MCF 10A (cell line): ENCODE measurements at regions not wholly inside any gene's neighbourhood (a gene's known extent, or its start where the extent isn't known, plus 50 kb on each side); places are given as distances from the start of the nearest gene placed in this dataset.

ENCODE experiments used
- BruUV-seq: library from RNA; stranded (reverse); fragments of 400-500 nt; replicated peaks from 2 replicates; lab custom pipeline; 2021; lab: Mats Ljungman, UMichigan
- CTCF ChIA-PET: fragments of 300-600 bp; sonication (Branson Sonifier 250); formaldehyde crosslinking; extraction: SDS; loops from one replicate; lab custom pipeline; 2021; ENCODE audit warnings: antibody characterized with exemption, inconsistent platforms; lab: Yijun Ruan, JAX
- POLR2A ChIA-PET: fragments of 300-600, 350-650 bp; sonication (Branson Sonifier 250); formaldehyde crosslinking; extraction: SDS; loops from one replicate; lab custom pipeline; 2020; ENCODE audit warnings: antibody characterized with exemption, inconsistent platforms; lab: Yijun Ruan, JAX
- DNase-seq: peaks from one replicate; pipeline ENCODE4 v3.0.0-alpha.2; 2018; ENCODE audit not compliant: unreplicated experiment
- H3K27ac Mint-ChIP-seq: one replicate; pipeline ENCODE4 v1.8.0; 2022; ENCODE audit warnings: mild to moderate bottlenecking, low read depth, mixed read lengths; ENCODE audit not compliant: unreplicated experiment
- H3K27me3 Mint-ChIP-seq: one replicate; pipeline ENCODE4 v1.8.0; 2022; ENCODE audit warnings: mixed read lengths; ENCODE audit not compliant: insufficient read depth, unreplicated experiment
- H3K36me3 Mint-ChIP-seq: one replicate; pipeline ENCODE4 v1.8.0; 2022; ENCODE audit warnings: mild to moderate bottlenecking, moderate library complexity, mixed read lengths; ENCODE audit not compliant: insufficient read depth, unreplicated experiment
- H3K4me1 Mint-ChIP-seq: one replicate; pipeline ENCODE4 v1.8.0; 2022; ENCODE audit warnings: mixed read lengths; ENCODE audit not compliant: insufficient read depth, unreplicated experiment
- H3K4me3 Mint-ChIP-seq: one replicate; pipeline ENCODE4 v1.8.0; 2022; ENCODE audit warnings: mild to moderate bottlenecking, moderate library complexity, mixed read lengths; ENCODE audit not compliant: unreplicated experiment
- H3K9me3 Mint-ChIP-seq: one replicate; pipeline ENCODE4 v1.8.0; 2022; ENCODE audit warnings: mixed read lengths; ENCODE audit not compliant: unreplicated experiment
- CTCF ChIP-seq: fragments of 200-600 bp; IDR thresholded peaks from one replicate; pipeline ENCODE4 v1.8.0; 2022; ENCODE audit warnings: antibody characterized with exemption, mild to moderate bottlenecking; ENCODE audit not compliant: unreplicated experiment
- intact Hi-C: fragments of 100-400 bp; cut with micrococcal nuclease; formaldehyde crosslinking; loops from 2 replicates; pipeline ENCODE4 v1.14.1; 2022

GRCh38 chr1:183721041-183721440 lies 67.9 kb upstream of the APOBEC4 start:
- Mint-ChIP-seq H3K4me3 (no peak overlapping the region), H3K9me3 (no peaks in the 10 kb centered on the region), H3K4me1 (no peaks in the 10 kb centered on the region), H3K27ac (no peak overlapping the region), H3K36me3 (no peaks in the 10 kb centered on the region), H3K27me3 (no peaks in the 10 kb centered on the region)
- no TSS peak for BruUV-seq
- no peak for DNase-seq
- TF ChIP-seq CTCF = no peak
- intact Hi-C loops = no loop called here
- ChIA-PET CTCF (interaction anchor here (1.5 to 1.6 kb wide), 2 partner anchors 11 to 194 kb away, joined by 3 to 5 read pairs; no protein-coding TSS in a partner anchor), POLR2A (interaction anchor here (2.3 kb wide), 1 partner anchor 12 kb away, joined by 5 read pairs; no protein-coding TSS in a partner anchor)

DNA sequence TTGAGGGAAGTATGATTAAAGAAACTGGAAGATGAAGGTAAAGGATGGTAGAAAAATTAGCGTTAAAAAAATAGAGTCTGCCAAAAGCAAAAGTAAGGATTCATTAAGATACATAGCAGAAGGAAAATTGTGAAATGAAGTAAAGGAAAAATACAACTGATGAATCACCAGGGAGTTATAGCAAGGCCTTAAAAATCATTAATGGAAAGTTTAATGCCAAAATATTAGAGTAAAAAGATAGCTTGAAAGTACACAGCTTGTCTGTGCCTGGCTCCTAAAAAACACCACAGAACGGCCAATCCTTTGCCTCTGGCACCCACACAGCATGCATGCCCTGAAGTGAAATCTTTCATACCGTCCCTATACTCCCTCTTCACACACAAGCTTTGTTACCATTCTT lies 66.9 kb upstream of the APOBEC4 start:
- DNase-seq = no peak
- BruUV-seq = no TSS peak
- TF ChIP-seq CTCF = no peak
- no peak overlapping the region for H3K27ac Mint-ChIP-seq
- no peaks in the 10 kb centered on the region for H3K4me1 Mint-ChIP-seq
- no peaks in the 10 kb centered on the region for H3K36me3 Mint-ChIP-seq
- no peak overlapping the region for H3K4me3 Mint-ChIP-seq
- ChIA-PET POLR2A (interaction anchor here (0.7 to 2.3 kb wide), 4 partner anchors 10 to 34 kb away, joined by 3 to 5 read pairs (median 4); no protein-coding TSS in a partner anchor), CTCF (interaction anchor here (0.5 to 1.6 kb wide), 5 partner anchors 10 to 1078 kb away, joined by 3 to 5 read pairs (median 3); no protein-coding TSS in a partner anchor)
- H3K9me3 Mint-ChIP-seq = no peaks in the 10 kb centered on the region
- H3K27me3 Mint-ChIP-seq = no peaks in the 10 kb centered on the region
- intact Hi-C loops = no loop called here

DNA sequence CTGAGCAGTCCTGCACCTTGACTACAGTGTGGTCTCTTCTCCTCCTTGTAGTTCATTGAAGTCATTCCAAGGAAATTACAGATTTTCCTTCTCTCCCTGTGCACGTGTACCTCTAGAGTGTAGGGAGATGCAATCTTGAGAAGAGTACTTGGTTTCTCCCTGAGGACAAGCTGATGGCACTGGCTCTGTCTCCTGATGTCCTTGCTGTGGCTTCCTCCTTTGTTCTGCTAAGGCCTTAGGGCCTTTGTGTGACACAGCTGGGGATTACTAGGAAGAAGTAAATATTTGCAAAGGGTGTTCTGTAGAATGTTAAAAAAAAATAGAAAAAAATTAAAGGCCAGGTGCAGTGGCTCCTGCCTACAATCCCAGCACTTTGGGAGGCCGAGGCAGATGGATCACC lies 66.2 kb upstream of the APOBEC4 start:
- no peak for TF ChIP-seq CTCF
- Mint-ChIP-seq H3K36me3 (no peaks in the 10 kb centered on the region), H3K27ac (no peak overlapping the region), H3K27me3 (no peaks in the 10 kb centered on the region), H3K4me1 (no peaks in the 10 kb centered on the region), H3K4me3 (no peak overlapping the region), H3K9me3 (no peaks in the 10 kb centered on the region)
- intact Hi-C loops = no loop called here
- BruUV-seq = no TSS peak
- ChIA-PET POLR2A (interaction anchor here (1.2 to 2.3 kb wide), 2 partner anchors 14 to 17 kb away, joined by 4 to 5 read pairs; no protein-coding TSS in a partner anchor), CTCF (interaction anchor here (1.2 to 1.6 kb wide), 2 partner anchors 12 to 138 kb away, joined by 3 to 5 read pairs; no protein-coding TSS in a partner anchor)
- DNase-seq = no peak

GRCh38 chr1:183716286-183716685 lies 63.2 kb upstream of the APOBEC4 start:
- no peaks in the 10 kb centered on the region for H3K4me1 Mint-ChIP-seq
- DNase-seq = no peak
- no peaks in the 10 kb centered on the region for H3K27me3 Mint-ChIP-seq
- ChIA-PET POLR2A (no interaction called here), CTCF (interaction anchor here (0.6 to 2.6 kb wide), 4 partner anchors 32 to 62 kb away, joined by 3 to 12 read pairs (median 4); no protein-coding TSS in a partner anchor)
- no peak overlapping the region for H3K27ac Mint-ChIP-seq
- BruUV-seq = no TSS peak
- no peaks in the 10 kb centered on the region for H3K36me3 Mint-ChIP-seq
- no peak overlapping the region for H3K4me3 Mint-ChIP-seq
- no peak for TF ChIP-seq CTCF
- intact Hi-C loops = no loop called here
- H3K9me3 Mint-ChIP-seq = no peaks in the 10 kb centered on the region
